Activated naive CD8-positive, alpha-beta T cell treated with anti-CD3 and anti-CD28 coated beads, Interleukin-2, amount 50 U/mL, for 24 hours (primary cell): ENCODE measurements at regions not wholly inside any gene's neighbourhood (a gene's known extent, or its start where the extent isn't known, plus 50 kb on each side); places are given as distances from the start of the nearest gene placed in this dataset.

ENCODE experiments used
- ATAC-seq: fragments of 150-1000 bp; cut with Tn5 transposase; one replicate; pipeline ENCODE4 v1.10.0; 2021
- DNase-seq: peaks from one replicate; pipeline ENCODE4 v3.0.0; 2021
- H3K27ac Mint-ChIP-seq: one replicate; pipeline ENCODE4 v1.8.0; 2021; ENCODE audit warnings: mild to moderate bottlenecking, mixed read lengths
- H3K27me3 Mint-ChIP-seq: one replicate; pipeline ENCODE4 v1.8.0; 2021; ENCODE audit warnings: mixed read lengths
- H3K36me3 Mint-ChIP-seq: one replicate; pipeline ENCODE4 v1.8.0; 2021; ENCODE audit warnings: low read depth, mixed read lengths
- H3K4me1 Mint-ChIP-seq: one replicate; pipeline ENCODE4 v1.8.0; 2021; ENCODE audit warnings: mixed read lengths
- H3K4me3 Mint-ChIP-seq: one replicate; pipeline ENCODE4 v1.8.0; 2021; ENCODE audit warnings: mild to moderate bottlenecking, moderate library complexity, mixed read lengths
- H3K9me3 Mint-ChIP-seq: one replicate; pipeline ENCODE4 v1.8.0; 2021; ENCODE audit warnings: mixed read lengths

- Mint-ChIP-seq H3K9me3 (no peaks in the 10 kb centered on the region), H3K4me3 (no peak overlapping the region), H3K27me3 (peaks cover 12% of the 10 kb centered on the region), H3K36me3 (no peaks in the 10 kb centered on the region), H3K27ac (no peak overlapping the region), H3K4me1 (no peaks in the 10 kb centered on the region)
- DNase-seq (no peak), ATAC-seq (no peak)
Observed at GRCh38 chr20:20856956-20857355, 144.5 kb upstream of the RALGAPA2 start.

DNA sequence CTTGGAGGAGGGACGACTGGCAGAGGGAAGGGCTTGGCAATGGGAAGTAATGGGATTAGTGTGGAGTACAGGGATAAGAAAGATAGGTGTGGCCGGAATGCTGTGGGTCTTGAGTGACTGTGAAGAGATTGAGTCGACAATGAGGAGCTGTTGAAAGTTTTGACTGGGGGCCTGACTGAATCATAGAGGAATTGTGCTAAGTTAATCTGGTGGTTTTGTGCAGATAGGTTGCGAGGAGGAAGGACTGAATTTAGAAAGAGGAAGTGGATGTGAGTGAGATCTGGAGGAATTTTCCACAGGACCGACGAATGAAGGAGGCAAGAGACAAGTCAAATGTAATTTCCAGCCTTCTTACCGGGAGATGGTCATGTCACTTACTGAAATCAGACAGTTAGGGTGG lies 143.9 kb upstream of the RALGAPA2 start:
- H3K36me3 Mint-ChIP-seq, result no peaks in the 10 kb centered on the region
- no peak for DNase-seq
- no peak overlapping the region for H3K27ac Mint-ChIP-seq
- H3K9me3 Mint-ChIP-seq, result no peaks in the 10 kb centered on the region
- no peaks in the 10 kb centered on the region for H3K4me1 Mint-ChIP-seq
- peaks cover 12% of the 10 kb centered on the region for H3K27me3 Mint-ChIP-seq
- no peak overlapping the region for H3K4me3 Mint-ChIP-seq
- ATAC-seq, result no peak

DNA sequence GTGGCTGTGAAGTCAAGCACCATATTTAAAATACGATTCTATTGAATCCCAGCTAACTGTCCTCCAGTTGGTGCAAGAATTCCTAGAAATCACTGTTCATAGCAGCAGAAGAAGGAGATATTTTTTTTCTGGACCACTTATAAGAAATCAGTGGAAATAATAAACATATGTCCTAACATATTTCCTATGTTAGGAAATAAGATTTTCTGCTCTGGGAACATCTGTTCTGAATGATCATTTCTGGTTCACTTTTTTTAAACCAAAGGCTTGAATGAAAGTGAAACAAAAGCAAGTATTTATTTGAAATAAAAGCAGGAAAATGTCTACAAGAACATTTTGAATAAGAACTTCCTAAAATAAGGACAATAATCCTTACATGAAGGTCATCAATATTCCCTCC lies 138.9 kb upstream of the RALGAPA2 start:
- H3K4me3 Mint-ChIP-seq, result no peak overlapping the region
- no peak for DNase-seq
- H3K9me3 Mint-ChIP-seq, result no peaks in the 10 kb centered on the region
- no peak for ATAC-seq
- peaks cover 2% of the 10 kb centered on the region for H3K27me3 Mint-ChIP-seq
- no peak overlapping the region for H3K27ac Mint-ChIP-seq
- H3K36me3 Mint-ChIP-seq, result no peaks in the 10 kb centered on the region
- no peaks in the 10 kb centered on the region for H3K4me1 Mint-ChIP-seq

DNA sequence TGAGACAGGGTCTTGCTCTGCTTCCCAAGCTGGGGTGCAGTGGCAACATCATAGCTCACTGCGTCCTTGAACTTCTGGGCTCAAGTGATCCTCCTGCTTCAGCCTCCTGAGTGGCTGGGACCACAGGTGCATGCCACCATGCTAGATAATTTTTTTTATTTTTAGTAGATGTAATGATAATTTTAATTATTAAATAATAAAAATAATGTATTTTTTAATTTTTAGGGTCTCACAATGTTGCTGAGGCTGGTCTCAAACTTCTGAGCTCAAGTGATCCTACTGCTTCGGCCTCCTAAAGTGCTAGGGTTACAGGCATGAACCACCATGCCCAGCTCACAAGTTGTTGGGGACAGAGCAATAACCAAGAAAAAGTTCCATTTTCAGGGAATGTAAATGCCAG lies 138.0 kb upstream of the RALGAPA2 start:
- Mint-ChIP-seq H3K4me1 (no peaks in the 10 kb centered on the region), H3K36me3 (no peaks in the 10 kb centered on the region), H3K27me3 (peaks cover 2% of the 10 kb centered on the region), H3K27ac (no peak overlapping the region), H3K4me3 (no peak overlapping the region), H3K9me3 (no peaks in the 10 kb centered on the region)
- ATAC-seq, result no peak
- DNase-seq, result no peak

DNA sequence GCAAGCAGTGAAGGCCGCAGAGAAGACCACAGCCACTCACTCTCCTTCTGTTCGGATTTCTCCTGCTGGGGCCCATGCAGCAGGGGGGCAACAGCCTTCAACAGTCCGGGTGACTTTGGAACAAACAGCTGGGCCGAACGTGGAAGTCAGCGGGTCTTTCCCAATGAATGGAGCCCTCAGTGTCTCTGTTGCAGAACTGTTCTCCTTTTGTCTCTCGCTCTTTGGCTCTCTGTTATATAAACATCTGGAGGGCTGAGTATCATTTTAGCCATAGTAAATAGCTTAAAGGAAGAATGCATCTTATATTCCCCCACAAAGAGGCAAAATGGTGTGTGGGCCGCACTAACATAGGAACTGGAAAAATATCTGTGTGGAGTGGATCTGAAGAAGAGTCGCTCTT lies 136.7 kb upstream of the RALGAPA2 start:
- no peaks in the 10 kb centered on the region for H3K36me3 Mint-ChIP-seq
- no peak for DNase-seq
- no peaks in the 10 kb centered on the region for H3K4me1 Mint-ChIP-seq
- H3K4me3 Mint-ChIP-seq, result no peak overlapping the region
- no peak for ATAC-seq
- H3K9me3 Mint-ChIP-seq, result no peaks in the 10 kb centered on the region
- H3K27me3 Mint-ChIP-seq, result peaks cover 2% of the 10 kb centered on the region
- no peak overlapping the region for H3K27ac Mint-ChIP-seq

DNA sequence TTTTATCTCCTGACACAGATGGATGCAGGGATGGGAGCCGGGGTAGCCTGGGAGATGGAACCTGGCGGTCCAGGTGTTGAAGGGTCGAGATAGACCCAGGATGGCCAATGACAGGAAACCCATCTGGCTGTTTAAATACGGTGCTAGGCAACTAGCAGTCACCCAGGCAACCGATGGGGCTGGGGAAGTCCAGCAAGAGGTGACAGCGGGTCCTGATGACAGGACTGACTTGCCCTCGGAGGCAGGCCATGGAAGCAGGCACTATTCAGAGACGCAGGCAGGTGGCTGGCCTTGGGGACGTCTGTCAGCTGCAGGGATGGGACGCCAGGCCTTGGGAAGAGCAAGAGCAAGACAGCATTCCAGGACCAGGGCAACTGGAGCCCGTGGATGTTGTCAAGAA lies 135.4 kb upstream of the RALGAPA2 start:
- Mint-ChIP-seq H3K9me3 (no peaks in the 10 kb centered on the region), H3K27me3 (peaks cover 2% of the 10 kb centered on the region), H3K27ac (no peak overlapping the region), H3K36me3 (no peaks in the 10 kb centered on the region), H3K4me3 (no peak overlapping the region), H3K4me1 (no peaks in the 10 kb centered on the region)
- ATAC-seq (no peak), DNase-seq (no peak)

- no peaks in the 10 kb centered on the region for H3K36me3 Mint-ChIP-seq
- peaks cover 2% of the 10 kb centered on the region for H3K27me3 Mint-ChIP-seq
- ATAC-seq, result no peak
- H3K9me3 Mint-ChIP-seq, result no peaks in the 10 kb centered on the region
- H3K4me1 Mint-ChIP-seq, result no peaks in the 10 kb centered on the region
- no peak overlapping the region for H3K4me3 Mint-ChIP-seq
- DNase-seq, result no peak
- H3K27ac Mint-ChIP-seq, result no peak overlapping the region
Observed at GRCh38 chr20:20843982-20844381, 131.5 kb upstream of the RALGAPA2 start.

DNA sequence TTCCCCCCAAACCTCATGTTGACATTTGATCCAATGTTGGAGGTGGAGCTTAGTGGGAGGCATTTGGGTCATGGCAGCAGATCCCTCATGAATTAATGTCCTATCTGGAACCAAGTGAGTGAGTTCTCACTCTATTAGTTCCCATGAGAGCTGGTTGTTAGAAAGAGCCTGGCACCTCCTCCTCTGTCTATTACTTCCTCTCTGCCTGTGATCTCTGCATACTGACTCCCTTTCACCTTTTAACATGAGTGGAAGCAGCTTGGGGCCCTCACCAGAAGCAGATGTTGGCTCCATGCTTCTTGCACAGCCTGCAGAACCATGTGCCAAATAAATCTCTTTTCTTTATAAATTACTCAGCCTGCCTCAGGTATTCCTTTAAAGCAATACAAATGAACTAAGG lies 127.3 kb upstream of the RALGAPA2 start:
- H3K36me3 Mint-ChIP-seq, result no peaks in the 10 kb centered on the region
- ATAC-seq (no peak), DNase-seq (no peak)
- no peak overlapping the region for H3K27ac Mint-ChIP-seq
- no peaks in the 10 kb centered on the region for H3K9me3 Mint-ChIP-seq
- peaks cover 14% of the 10 kb centered on the region for H3K27me3 Mint-ChIP-seq
- H3K4me3 Mint-ChIP-seq, result no peak overlapping the region
- H3K4me1 Mint-ChIP-seq, result peaks cover 3% of the 10 kb centered on the region

DNA sequence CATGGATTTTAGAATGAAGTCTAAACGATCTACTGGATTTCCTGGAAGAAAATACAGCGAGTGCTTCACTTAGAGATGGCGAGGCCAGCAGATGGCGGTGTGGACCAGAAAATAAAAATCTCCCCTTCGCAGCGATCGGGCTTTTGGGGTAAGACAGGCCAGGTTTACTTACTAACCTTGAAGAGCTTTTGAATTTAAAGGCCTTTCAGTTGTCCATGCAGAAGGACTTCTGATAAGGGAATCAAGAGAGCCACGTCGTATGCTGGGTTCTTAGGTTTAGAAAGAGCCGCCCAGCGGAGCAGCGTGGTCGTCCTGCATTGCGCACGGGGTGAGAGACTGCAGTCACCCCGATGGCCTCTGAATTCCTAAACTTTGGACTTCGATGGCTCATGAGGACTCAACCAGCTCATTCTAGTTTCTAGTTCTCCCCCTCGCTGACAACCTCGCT lies 125.2 kb upstream of the RALGAPA2 start:
- ATAC-seq, result no peak
- H3K4me3 Mint-ChIP-seq, result no peak overlapping the region
- peaks cover 3% of the 10 kb centered on the region for H3K4me1 Mint-ChIP-seq
- DNase-seq, result peak; percentile 50
- H3K27me3 Mint-ChIP-seq, result peaks cover 14% of the 10 kb centered on the region
- H3K36me3 Mint-ChIP-seq, result no peaks in the 10 kb centered on the region
- no peaks in the 10 kb centered on the region for H3K9me3 Mint-ChIP-seq
- H3K27ac Mint-ChIP-seq, result no peak overlapping the region

- H3K27me3 Mint-ChIP-seq, result peaks cover 14% of the 10 kb centered on the region
- no peak overlapping the region for H3K27ac Mint-ChIP-seq
- H3K9me3 Mint-ChIP-seq, result no peaks in the 10 kb centered on the region
- no peak overlapping the region for H3K4me3 Mint-ChIP-seq
- H3K36me3 Mint-ChIP-seq, result no peaks in the 10 kb centered on the region
- DNase-seq, result no peak
- peaks cover 3% of the 10 kb centered on the region for H3K4me1 Mint-ChIP-seq
- ATAC-seq, result no peak
Observed at GRCh38 chr20:20836836-20837235, 124.4 kb upstream of the RALGAPA2 start.

- H3K36me3 Mint-ChIP-seq, result no peaks in the 10 kb centered on the region
- H3K27me3 Mint-ChIP-seq, result peaks cover 16% of the 10 kb centered on the region
- ATAC-seq (no peak), DNase-seq (no peak)
- peaks cover 3% of the 10 kb centered on the region for H3K4me1 Mint-ChIP-seq
- no peak overlapping the region for H3K27ac Mint-ChIP-seq
- no peak overlapping the region for H3K4me3 Mint-ChIP-seq
- H3K9me3 Mint-ChIP-seq, result no peaks in the 10 kb centered on the region
Observed at GRCh38 chr20:20835897-20836296, 123.5 kb upstream of the RALGAPA2 start.

DNA sequence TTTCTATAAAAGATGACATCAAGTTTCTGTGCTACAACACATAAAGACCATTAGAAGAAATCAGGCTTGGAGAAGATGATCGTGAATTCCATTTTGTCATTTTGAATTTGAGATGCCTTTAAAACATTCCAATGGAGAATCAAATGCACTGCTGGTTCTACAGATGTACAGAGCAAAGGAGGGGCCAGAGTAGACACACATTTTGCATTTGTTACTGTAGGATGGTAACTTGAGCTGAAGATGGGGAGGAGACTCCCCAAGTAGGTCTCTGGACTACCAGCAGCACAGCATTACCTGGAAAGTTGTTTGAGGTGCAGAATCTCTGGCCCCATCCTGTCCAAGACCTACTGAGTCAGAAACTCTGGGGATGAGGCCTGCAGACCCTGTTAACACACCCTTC lies 121.6 kb upstream of the RALGAPA2 start:
- ATAC-seq (no peak), DNase-seq (no peak)
- H3K4me1 Mint-ChIP-seq, result peaks cover 3% of the 10 kb centered on the region
- H3K4me3 Mint-ChIP-seq, result no peak overlapping the region
- no peaks in the 10 kb centered on the region for H3K36me3 Mint-ChIP-seq
- no peaks in the 10 kb centered on the region for H3K9me3 Mint-ChIP-seq
- peaks cover 16% of the 10 kb centered on the region for H3K27me3 Mint-ChIP-seq
- H3K27ac Mint-ChIP-seq, result no peak overlapping the region

- H3K4me1 Mint-ChIP-seq, result peaks cover 3% of the 10 kb centered on the region
- DNase-seq (no peak), ATAC-seq (no peak)
- no peaks in the 10 kb centered on the region for H3K36me3 Mint-ChIP-seq
- H3K9me3 Mint-ChIP-seq, result no peaks in the 10 kb centered on the region
- no peak overlapping the region for H3K4me3 Mint-ChIP-seq
- H3K27ac Mint-ChIP-seq, result no peak overlapping the region
- H3K27me3 Mint-ChIP-seq, result peaks cover 14% of the 10 kb centered on the region
Observed at GRCh38 chr20:20832715-20833114, 120.3 kb upstream of the RALGAPA2 start.

DNA sequence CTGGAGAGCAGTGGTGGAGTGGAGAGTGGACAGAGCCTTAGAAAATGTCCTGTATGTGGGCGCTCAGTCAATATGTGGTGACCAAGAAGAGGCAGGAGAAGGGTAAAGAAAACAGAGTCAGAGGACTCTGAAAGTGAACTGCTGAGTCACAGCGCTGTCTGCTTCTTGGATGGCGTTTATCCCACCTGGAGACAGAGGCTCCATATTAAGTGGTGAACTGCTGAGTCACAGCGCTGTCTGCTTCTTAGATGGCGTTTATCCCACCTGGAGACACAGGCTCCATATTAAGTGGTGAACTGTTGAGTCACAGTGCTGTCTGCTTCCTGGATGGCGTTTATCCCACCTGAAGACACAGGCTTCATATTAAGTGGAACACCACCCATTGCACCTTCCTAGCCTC lies 119.3 kb upstream of the RALGAPA2 start:
- Mint-ChIP-seq H3K9me3 (no peaks in the 10 kb centered on the region), H3K4me3 (no peak overlapping the region), H3K4me1 (no peaks in the 10 kb centered on the region), H3K27me3 (peaks cover 15% of the 10 kb centered on the region), H3K27ac (no peak overlapping the region), H3K36me3 (no peaks in the 10 kb centered on the region)
- no peak for DNase-seq
- no peak for ATAC-seq

GRCh38 chr20:20829681-20830080 lies 117.2 kb upstream of the RALGAPA2 start:
- DNase-seq (no peak), ATAC-seq (no peak)
- Mint-ChIP-seq H3K4me1 (no peaks in the 10 kb centered on the region), H3K27me3 (peaks cover 11% of the 10 kb centered on the region), H3K36me3 (no peaks in the 10 kb centered on the region), H3K9me3 (no peaks in the 10 kb centered on the region), H3K27ac (no peak overlapping the region), H3K4me3 (no peak overlapping the region)

- Mint-ChIP-seq H3K4me3 (no peak overlapping the region), H3K27ac (no peak overlapping the region), H3K4me1 (no peaks in the 10 kb centered on the region), H3K36me3 (no peaks in the 10 kb centered on the region), H3K9me3 (no peaks in the 10 kb centered on the region), H3K27me3 (peaks cover 19% of the 10 kb centered on the region)
- DNase-seq (no peak), ATAC-seq (no peak)
Observed at GRCh38 chr20:20827992-20828597, 115.7 kb upstream of the RALGAPA2 start.
